AG08395 (cell line): ENCODE measurements at regions not wholly inside any gene's neighbourhood (a gene's known extent, or its start where the extent isn't known, plus 50 kb on each side); places are given as distances from the start of the nearest gene placed in this dataset.
A peak's percentile ranks its signal among the peaks of the same experiment; 100 is the strongest.

Experiments used
- DNase-seq: peaks from one replicate; pipeline ENCODE4 v3.0.0; 2012; ENCODE audit warnings: mixed read lengths, low spot score

DNA sequence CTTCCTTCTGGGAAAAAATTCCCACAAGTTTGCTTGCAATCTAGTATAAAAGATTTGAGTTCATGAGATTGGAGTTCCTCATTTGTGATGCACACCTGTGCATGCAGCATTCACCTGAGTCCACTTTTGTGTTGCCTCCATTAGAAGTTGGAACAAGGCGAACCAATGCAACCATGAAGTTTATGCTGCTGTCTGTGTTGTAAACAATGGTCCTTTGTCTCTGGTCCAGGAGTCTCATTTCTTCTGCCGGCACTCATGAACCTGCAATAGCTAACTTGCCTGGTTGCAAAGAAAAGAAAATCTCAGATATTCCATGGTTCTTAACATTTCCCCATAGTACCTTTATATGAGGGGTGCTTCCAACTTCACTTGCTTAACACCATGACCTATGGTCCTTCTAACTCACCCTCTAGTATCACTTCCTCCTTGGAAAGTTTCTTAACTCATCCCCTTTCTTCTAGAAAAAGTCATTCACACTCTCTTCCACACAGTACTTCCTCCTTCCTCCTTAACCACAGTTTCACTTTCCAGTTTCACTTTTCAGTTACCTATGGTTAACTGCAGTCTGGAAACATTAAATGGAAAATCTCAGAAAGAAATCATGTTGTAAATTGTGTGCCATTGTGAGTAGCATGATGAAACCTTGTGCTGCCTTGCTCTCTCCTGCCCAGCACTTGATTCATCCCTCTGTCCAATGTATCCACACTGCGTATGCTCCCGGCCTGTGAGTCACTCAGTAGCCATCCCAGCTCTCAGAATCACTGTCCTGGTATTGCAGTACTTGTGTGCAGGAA is 128.8 kb upstream of the TRIB2 start:
- DNase-seq: peak; percentile 92

- DNase-seq: no peak
Observed at GRCh38 chr2:12588986-12589385, 127.8 kb upstream of the TRIB2 start.

- DNase-seq: no peak
Observed at GRCh38 chr2:12589802-12590320, 126.9 kb upstream of the TRIB2 start.

GRCh38 chr2:12592296-12592695 is 124.4 kb upstream of the TRIB2 start:
- DNase-seq: no peak

DNA sequence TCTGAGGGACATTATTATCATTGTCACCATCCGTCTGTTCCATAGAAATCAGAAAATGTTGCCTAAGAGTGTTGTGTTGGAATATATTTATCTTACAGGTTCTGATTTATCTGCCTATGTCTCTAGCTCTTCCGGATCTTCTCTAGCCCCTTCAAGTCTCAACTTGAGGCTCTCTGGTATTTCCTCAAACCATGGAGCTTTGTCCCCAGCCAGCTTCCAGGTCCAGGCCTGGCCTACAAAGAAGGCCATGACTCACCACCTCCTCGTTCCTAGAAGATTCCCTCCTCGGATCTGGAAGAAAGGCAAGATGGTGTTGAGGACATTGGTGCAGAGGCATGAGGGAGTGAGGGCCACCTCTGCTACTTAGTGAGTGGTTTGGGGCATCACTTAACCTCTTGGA is 122.1 kb upstream of the TRIB2 start:
- DNase-seq: no peak

GRCh38 chr2:12596771-12597170 is 120.0 kb upstream of the TRIB2 start:
- no peak for DNase-seq

GRCh38 chr2:12597610-12598009 is 119.1 kb upstream of the TRIB2 start:
- no peak for DNase-seq

DNA sequence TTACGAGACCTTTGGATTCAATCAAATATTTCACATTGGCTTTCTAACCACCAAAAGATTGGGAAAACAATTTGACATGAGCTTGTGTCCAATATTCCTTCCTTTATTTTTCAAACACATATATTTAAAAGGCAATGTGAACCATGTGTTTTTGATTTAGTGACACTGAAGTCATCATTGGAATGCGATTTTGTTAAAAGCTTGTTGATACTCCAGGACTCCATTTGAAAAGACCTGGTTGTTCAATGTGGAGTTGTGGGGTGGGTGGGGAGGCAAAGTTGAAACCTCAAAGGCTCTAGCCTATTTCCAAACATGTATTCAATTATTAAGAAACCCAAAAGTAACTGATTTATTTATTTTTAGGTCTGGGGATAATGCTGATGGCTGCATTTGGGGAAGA is 114.1 kb upstream of the TRIB2 start:
- peak; percentile 27 for DNase-seq

- DNase-seq: no peak
Observed at GRCh38 chr2:12603781-12604295, 112.9 kb upstream of the TRIB2 start.

- DNase-seq: no peak
Observed at GRCh38 chr2:12604341-12604740, 112.4 kb upstream of the TRIB2 start.

DNA sequence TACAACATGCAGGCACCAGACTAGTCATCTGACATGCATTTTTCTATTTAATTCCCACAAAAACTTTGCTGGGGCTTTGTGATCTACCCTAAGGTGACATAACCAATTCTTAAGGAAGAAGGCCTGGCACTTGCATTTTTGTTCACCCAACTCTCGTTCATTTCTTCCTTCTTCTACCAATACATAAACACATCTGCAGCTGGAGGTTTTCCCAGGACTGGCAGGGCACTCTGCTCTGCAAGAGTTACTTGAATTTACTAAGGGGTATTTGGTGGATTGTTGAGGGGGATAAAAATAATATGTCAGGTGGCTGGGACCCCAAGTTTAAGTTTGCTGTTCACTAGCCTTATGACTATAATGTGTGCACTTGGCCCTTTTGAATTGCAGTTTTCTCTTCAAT is 111.4 kb upstream of the TRIB2 start:
- DNase-seq: no peak

DNA sequence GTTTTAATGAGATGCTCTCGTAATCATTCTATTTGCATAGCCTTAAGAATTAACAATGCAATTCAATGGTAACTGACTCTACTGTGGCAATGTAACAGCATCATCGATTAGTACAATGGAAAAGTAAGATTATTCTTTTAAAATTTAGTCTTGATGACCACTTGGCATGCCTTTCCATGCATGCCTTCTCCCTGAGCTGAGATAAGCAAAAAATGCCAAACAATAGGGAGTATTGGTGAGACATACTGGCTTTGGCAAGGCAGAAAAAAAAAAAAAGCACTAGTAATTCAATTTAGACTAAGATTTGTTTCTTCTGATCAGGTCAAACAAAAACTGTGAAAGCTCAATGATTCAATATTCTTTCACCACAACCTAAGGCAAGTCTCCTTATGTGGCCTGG is 110.8 kb upstream of the TRIB2 start:
- DNase-seq: no peak

- DNase-seq: peak; percentile 35
Observed at GRCh38 chr2:12606472-12607000, 110.2 kb upstream of the TRIB2 start.

DNA sequence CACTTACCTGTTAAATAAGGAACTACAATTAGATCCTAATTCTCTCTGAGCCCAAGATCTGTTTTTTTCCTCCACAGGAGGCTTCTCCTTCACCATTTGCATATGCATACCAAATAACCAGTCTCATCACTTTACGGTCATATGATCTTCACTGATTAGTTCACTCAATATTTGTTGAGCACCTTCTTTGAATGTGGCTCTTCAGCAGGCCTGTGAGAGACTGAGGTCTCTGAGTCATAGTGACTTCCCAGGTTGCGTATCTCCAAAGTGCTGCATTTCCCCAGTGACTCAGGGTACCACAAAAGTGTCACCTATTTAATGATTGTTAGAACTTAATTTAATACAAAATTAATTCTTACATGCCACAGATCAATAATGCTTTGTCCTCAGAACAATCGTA is 108.8 kb upstream of the TRIB2 start:
- no peak for DNase-seq

DNA sequence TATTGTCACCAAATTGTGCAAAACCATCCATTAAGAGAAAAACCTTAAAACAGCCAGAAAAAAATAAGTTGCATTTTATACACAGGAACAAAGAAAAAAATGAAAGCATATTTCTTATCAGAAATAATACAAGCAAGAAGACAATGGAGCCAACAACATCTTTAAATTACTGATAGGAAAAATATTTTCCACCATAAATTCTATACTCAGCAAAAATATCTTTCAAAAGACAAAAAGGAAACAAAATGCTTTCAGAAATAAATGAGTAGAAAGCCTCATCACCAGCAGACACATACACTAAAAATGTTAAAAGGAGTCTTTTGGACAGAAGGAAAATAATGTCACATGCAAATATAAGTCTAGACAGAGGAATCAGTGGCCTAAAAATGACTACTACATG is 106.4 kb upstream of the TRIB2 start:
- no peak for DNase-seq

DNA sequence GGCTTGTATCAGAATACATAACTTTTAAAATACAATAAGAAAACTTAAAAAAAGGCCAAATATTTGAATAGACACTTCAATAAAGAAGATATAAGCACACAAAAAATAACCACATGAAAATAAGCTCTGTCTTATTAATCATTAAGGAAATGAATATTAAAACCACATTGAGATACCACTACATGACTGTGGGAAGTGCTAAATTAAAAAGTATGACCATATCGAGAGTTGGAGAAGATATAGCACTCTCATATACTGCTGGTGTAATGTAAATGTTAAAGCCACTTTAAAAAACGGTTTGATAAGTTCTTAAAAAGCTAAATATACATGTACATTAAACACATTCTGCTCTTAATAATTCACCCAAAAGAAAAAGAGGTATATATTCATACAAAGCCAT is 104.6 kb upstream of the TRIB2 start:
- DNase-seq: no peak

- DNase-seq: no peak
Observed at GRCh38 chr2:12612671-12613070, 104.1 kb upstream of the TRIB2 start.

GRCh38 chr2:12613137-12613835 is 103.5 kb upstream of the TRIB2 start:
- no peak for DNase-seq

DNA sequence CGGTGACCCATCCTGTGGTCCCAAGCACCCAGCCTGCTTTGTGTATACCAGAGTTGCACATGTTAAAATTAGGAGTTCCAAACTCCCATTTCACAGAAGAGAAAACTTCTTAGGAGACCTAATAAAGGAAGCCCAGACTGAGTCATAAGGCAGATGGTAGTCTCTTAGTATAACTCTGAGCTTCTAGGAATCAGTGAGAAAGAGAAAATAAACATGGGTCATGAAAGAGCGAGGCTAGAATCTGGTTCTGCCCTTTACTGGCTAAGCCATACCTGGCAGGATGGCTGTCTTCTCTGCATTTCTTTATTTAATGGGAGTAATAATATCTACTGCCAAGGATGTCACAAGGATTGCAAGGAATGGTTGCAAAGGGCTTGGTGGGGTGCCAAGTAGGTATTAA is 101.2 kb upstream of the TRIB2 start:
- no peak for DNase-seq

GRCh38 chr2:12616456-12617156 is 100.1 kb upstream of the TRIB2 start:
- DNase-seq: no peak

GRCh38 chr2:12617366-12617765 is 99.4 kb upstream of the TRIB2 start:
- DNase-seq: no peak

DNA sequence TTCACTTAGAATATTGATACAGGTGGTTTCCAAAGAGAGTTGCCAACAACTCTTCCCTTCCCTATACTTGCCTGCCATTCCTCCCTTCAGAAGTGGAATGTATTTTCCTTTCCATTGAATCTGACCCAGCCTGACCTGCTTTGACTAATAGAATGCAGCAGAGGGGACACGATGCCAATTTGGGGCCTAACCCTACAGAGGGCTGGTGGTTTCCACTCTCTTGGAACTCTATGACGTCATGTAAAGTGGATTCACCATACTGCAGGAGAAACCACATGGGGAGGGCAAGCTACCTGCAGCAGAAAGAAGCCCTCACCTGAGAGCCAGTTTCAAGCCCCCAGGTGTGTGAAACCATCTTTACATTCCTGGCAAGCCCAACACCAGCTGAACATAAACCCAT is 98.9 kb upstream of the TRIB2 start:
- no peak for DNase-seq
